Stimulated activated CD4-positive, alpha-beta T cell treated with anti-CD3 and anti-CD28 coated beads, Interleukin-4, amount 100 ng/mL, for 4 hours (primary cell): ENCODE measurements at regions not wholly inside any gene's neighbourhood (a gene's known extent, or its start where the extent isn't known, plus 50 kb on each side); places are given as distances from the start of the nearest gene placed in this dataset.

Source experiments
- DNase-seq, 2 experiments: peaks; one replicate each; pipeline ENCODE4 v3.0.0-alpha.2; 2020

GRCh38 chr1:98478121-98478520, 183.4 kb upstream of the SNX7 start:
- DNase-seq, result no peak

DNA sequence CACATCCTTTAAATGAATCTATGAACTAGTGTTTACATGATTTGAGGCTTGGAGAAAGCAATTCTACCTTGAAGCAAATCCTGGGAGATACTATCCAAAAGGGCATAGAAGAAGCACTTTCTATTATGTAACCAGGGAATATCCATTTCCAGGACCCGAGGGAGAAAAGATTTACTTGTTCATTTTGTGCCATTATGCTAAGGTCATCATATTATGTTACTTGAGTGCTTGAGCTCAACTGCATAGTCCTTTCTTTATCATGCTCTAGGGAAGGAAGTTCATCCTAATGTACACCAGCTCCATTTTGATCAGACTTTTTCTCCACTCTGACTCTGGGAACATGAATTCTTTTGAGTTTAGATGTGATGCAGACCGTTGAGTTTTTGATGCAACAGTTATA, 188.6 kb upstream of the SNX7 start:
- no peak for DNase-seq

DNA sequence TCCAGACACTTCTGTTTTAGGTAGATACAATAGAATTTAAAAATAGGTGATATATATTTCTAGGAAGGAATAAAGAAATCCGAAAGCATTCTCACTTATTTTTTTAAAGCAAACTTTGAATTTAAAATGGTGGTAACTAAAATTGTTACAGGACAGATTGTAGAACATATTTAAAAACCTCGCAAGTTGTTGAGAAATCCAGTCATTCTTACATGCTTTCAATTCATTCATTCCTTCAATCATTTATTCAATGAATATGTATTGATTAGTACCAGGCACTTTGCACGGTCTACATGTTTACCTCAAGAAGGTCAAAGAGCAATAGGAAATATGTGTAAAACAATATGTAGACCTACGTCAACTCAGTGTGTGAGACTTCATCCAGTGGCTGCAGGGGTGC, 189.9 kb upstream of the SNX7 start:
- no peak for DNase-seq

- DNase-seq, result no peak
These were observed 193.3 kb upstream of the SNX7 start for GRCh38 chr1:98468111-98468717.

GRCh38 chr1:98467586-98467985, 193.9 kb upstream of the SNX7 start:
- no peak for DNase-seq

DNA sequence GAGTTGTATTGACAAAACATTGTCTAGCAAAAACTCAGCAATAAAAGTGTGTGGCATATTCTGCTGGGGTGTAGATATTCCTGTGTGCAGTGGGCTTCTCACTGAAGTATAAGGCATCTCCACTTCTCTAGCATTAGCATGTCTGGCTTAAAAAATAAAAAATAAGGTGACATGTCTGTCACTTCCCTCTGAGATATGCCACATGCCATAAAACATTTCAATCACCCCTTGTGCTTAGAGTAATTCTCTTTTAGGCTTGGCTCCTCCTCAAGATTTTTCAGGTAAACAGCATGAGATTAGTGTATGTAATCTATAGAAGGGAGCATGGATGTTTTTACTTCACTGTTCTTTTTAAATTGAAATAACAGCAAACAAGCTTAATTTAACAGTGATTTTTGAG, 194.4 kb upstream of the SNX7 start:
- no peak for DNase-seq

GRCh38 chr1:98461873-98462385, 199.6 kb upstream of the SNX7 start:
- DNase-seq, result no peak

- no peak for DNase-seq
These were observed 201.4 kb upstream of the SNX7 start for GRCh38 chr1:98460136-98460535.

DNA sequence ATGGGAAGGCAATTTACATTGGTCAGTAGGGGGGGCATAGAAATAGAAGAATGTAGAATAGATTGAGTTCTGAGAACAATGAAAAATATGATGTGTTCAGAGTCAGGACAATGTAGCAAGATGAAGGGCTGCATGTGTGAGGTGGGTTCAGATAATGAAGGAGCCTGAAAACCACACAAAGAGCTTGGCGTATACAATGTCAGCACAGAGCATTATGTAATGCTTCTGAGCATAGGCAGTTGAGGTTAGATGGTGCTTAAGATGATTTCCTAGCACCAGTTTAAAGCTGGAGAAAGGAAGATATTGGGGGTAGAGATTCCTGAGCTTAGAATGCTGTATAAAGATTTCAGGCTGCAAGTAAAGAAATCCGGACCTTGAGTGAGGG, 202.0 kb upstream of the SNX7 start:
- no peak for DNase-seq

DNA sequence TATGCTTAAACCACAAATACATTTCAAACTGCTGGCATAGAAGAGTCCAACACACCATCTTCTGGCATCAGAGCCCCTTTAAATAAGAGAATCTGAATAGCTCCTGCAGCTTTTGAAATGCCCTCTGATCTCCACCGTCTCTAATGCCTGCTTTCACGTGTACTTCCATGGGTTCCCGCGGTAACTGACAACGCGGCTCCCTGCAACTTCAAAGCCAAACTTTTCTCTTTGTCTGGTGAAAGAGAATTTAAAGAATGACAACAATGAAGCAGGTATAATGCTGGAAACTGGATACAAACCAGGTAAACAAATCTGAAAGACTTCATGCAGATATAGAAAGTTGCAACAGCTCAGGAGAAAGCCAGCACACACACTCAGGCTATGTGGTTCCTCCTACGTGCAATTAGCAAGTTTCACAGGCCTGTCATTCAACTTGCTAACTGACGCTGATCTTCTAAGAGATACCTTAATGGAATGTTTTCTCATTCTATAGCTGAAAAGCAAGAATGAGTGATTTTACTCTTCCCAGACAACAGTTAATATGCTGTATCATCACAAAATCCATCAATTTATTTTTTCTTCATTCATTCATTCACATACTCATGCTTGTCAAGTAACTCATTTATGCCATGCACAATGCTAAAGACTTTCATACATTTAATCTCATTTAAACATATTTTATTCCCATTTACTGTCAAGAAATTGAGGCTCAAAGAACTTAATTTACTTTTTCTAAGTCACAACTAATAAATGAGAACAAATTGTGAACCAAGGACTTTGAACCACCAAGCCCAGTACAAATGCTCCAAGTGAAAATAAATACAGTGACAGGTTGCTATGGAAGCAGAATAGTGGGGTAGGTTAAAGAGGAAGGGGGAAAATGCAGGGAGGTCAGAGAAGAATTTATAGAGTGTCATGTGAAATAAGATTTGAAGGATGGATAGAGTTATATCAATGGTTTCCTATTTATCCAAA, 202.7 kb upstream of the SNX7 start:
- DNase-seq, result no peak

DNA sequence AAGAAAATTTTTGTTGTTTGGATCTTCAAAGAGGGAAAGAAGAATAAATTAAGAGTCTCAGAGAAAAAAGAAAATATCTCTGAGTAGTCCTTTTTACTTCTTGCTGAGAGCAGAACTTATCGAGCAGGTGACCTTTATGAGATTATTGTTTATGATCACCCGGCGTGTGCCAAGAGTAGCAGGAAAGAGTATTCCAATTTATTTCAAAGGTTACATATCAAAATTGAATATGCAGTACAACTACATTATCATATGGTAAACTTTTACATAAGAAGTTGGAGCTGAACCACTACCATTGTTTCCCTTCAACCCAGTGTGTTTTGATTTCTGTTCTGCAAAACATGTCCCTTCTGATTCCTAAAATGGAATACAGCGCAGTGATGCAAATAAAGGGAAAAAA, 204.3 kb upstream of the SNX7 start:
- no peak for DNase-seq

DNA sequence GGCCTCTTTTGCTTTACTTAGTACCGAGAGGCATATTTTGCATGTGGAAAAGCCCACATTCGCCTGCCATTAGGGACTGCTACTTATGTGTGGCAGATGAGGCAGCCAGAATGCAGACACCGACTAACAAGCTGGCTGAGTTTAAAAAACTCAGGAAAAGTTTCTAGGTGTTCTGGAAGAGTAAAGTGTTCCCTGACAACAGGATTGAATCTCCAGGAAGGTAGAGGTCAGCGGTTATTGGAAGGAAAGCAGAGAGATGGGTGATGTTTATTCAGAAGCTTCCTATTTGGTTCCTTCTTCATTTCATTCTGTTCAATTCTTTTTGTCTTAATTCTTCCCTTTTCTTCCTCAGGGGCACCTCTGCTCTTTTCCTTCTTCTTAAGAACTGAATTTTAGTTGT, 206.9 kb upstream of the SNX7 start:
- no peak for DNase-seq

- no peak for DNase-seq
These were observed 208.5 kb upstream of the SNX7 start for GRCh38 chr1:98453066-98453465.

DNA sequence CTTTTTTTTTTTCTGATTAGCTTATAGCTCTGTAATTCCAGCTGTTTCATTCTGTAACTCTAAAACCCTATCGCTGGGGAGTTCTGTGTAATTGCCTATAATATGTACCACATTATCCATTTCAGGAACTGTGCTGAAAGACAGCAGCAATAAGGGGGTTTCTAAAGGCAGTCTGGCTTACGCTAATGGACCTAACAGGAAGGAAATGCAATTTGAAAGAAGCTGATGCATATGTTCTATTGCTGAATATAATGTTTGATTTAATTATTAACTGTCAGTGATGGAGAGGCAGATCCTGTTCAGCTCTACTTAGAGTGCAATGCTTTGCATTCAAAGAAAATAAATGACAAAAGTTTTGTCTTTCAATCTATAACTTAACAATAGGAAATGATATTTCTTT, 209.4 kb upstream of the SNX7 start:
- DNase-seq, result no peak

- no peak for DNase-seq
These were observed 220.2 kb upstream of the SNX7 start for GRCh38 chr1:98441281-98441680.

DNA sequence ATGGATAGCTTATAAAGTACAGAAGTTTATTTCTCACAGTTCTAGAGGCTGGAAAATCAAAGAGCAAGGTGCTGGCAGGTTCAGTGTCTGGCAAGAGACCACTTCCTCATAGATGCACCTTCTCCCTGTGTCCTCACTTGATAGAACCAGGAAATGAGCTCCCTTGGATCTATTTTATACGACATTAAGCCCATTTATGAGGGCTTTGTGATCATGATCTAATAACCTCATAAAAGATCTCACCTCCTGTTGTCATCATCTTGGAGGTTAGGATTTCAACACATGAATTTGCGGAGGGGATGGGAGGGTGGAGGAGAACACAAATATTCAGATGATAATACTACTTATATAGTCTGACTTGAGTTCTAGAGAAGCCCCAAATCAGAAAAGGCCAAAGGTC, 222.1 kb upstream of the SNX7 start:
- no peak for DNase-seq

DNA sequence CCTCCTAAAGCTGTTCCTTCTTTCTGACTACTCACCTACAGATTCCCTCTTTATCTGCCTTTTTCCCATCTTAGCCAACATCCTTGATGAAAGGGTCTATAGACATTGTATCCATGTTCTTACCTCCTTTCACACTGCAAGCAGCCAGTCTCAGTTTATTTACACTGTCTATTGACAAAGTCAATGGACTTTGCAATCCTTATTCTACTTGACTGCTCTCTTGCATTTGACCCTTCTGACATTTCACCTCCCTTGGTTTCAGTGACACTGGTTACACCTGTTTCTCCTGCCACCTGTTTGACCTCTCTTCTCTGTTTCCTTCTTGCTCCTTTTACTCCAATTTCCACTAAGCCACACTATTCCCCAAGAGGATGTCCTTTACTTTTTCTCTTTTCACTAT, 224.0 kb upstream of the SNX7 start:
- no peak for DNase-seq

DNA sequence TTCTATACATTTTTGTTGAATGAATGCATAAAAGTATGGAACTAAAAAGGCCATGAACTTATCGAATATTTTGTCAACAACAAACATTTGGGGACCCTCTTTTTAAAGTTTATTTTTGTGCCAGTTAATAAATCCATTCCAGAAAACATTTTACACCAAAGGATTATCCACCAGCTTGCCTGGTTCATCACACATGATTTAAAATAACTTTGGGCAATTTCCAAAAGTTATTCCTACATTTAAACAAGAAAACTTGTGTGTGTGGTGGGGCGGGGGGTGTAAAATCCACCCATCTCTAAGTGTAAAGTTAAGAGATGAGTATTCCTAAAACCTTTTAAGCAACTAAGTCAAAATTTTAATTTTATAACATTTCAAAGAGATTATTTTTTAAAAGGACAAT, 224.5 kb upstream of the SNX7 start:
- no peak for DNase-seq

GRCh38 chr1:98429965-98430443, 231.5 kb upstream of the SNX7 start:
- no peak for DNase-seq

GRCh38 chr1:98428864-98429263, 232.7 kb upstream of the SNX7 start:
- DNase-seq, result no peak

- no peak for DNase-seq
These were observed 233.9 kb upstream of the SNX7 start for GRCh38 chr1:98427664-98428063.

DNA sequence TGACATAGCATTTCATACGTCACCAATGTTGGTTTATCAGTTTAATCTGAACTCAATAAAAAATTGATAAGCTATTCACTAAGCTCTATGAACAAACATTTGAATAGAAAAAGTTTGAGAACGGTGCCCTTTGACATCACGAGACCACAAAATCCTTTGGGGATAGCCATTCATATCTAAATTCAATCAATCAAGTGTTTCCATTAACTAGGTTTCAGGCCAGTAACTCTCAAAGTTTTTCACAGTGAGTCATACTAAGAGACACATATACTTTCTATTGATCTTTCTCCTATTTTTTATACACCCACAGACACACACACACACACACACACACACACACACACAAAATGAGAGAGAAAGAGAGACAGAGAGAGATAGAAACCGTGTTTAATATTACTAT, 235.4 kb upstream of the SNX7 start:
- DNase-seq, result no peak

DNA sequence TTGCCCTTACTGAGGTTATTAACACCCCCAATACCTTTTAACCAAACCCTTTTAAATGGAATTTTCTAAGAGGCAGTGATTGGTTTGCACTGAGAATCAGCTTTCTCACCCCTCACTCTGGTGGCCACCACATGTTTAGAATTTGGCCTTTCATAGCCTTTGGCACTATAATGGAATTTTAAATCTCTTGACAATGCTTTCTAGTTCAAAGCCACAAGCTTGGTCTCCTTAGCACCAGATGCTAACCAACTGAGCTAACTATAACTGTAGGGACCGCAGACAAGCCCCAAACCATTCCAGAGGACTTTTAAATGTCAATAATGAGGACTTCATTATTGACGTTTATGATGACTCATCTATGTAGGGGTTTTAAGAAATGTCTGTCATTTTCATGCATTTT, 238.7 kb upstream of the SNX7 start:
- no peak for DNase-seq

- DNase-seq, result no peak
These were observed 240.5 kb upstream of the SNX7 start for GRCh38 chr1:98421085-98421435.
